Neural progenitor cell (in vitro differentiated cells): ENCODE measurements at regions not wholly inside any gene's neighbourhood (a gene's known extent, or its start where the extent isn't known, plus 50 kb on each side); places are given as distances from the start of the nearest gene placed in this dataset.
"Not testable (repeated sequence)": the region's sequence is repeated elsewhere in the genome, so short reads cannot be mapped to it uniquely, and the experiment has no call there.

Experiments used
- DNase-seq: peaks from one replicate; pipeline ENCODE4 v3.0.0-alpha.2; 2016; ENCODE audit warnings: low spot score
- H2AFZ ChIP-seq: fragments of 200-600 bp; sonication (generic); replicated peaks from 2 replicates; pipeline ENCODE4 v1.6.1; 2016; ENCODE audit warnings: antibody characterized with exemption
- H3F3A ChIP-seq: fragments of 200-600 bp; sonication (generic); 2 replicates; pipeline ENCODE4 v1.6.1; 2016; ENCODE audit warnings: antibody characterized with exemption, low read depth
- H3K27ac ChIP-seq: fragments of 200-600 bp; sonication (generic); 2 replicates; pipeline ENCODE4 v1.5.1; 2016; ENCODE audit warnings: mild to moderate bottlenecking
- H3K27me3 ChIP-seq: fragments of 200-600 bp; sonication (generic); 2 replicates; pipeline ENCODE4 v1.6.1; 2016; ENCODE audit warnings: mild to moderate bottlenecking, moderate library complexity
- H3K36me3 ChIP-seq: fragments of 200-600 bp; sonication (generic); 2 replicates; pipeline ENCODE4 v1.5.1; 2016
- H3K4me1 ChIP-seq: fragments of 200-600 bp; sonication (generic); 2 replicates; pipeline ENCODE4 v1.6.1; 2016; ENCODE audit warnings: mixed run types
- H3K4me2 ChIP-seq: fragments of 200-600 bp; sonication (generic); 2 replicates; pipeline ENCODE4 v1.6.1; 2016
- H3K4me3 ChIP-seq: fragments of 200-600 bp; sonication (generic); 2 replicates; pipeline ENCODE4 v1.5.1; 2016
- H3K79me2 ChIP-seq: fragments of 200-600 bp; sonication (generic); 2 replicates; pipeline ENCODE4 v1.6.1; 2016; ENCODE audit warnings: low read depth
- H3K9ac ChIP-seq: fragments of 200-600 bp; sonication (generic); 2 replicates; pipeline ENCODE4 v1.6.1; 2016
- H3K9me3 ChIP-seq: fragments of 200-600 bp; sonication (generic); 2 replicates; pipeline ENCODE4 v1.5.1; 2016; ENCODE audit warnings: low read depth
- H4K20me1 ChIP-seq: fragments of 200-600 bp; sonication (generic); 2 replicates; pipeline ENCODE4 v1.6.1; 2016; ENCODE audit warnings: low read depth
- H3K27ac Mint-ChIP-seq: 3 replicates; pipeline ENCODE4 v1.8.0; 2021; ENCODE audit warnings: mixed read lengths
- H3K27me3 Mint-ChIP-seq: 2 replicates; pipeline ENCODE4 v1.8.0; 2022; ENCODE audit warnings: low read depth, mild to moderate bottlenecking, inconsistent platforms, moderate library complexity, mixed read lengths; ENCODE audit not compliant: insufficient read depth
- H3K36me3 Mint-ChIP-seq: 3 replicates; pipeline ENCODE4 v1.8.0; 2021; ENCODE audit warnings: mixed read lengths
- H3K4me1 Mint-ChIP-seq: 3 replicates; pipeline ENCODE4 v1.8.0; 2021; ENCODE audit warnings: mixed read lengths
- H3K4me3 Mint-ChIP-seq: 3 replicates; pipeline ENCODE4 v1.8.0; 2021; ENCODE audit warnings: mild to moderate bottlenecking, moderate library complexity, mixed read lengths
- H3K9me3 Mint-ChIP-seq: 3 replicates; pipeline ENCODE4 v1.8.0; 2020; ENCODE audit warnings: mixed read lengths
- CTCF ChIP-seq: fragments of 200-600 bp; sonication (generic); IDR thresholded peaks from 2 replicates; pipeline ENCODE4 v1.5.1; 2017; ENCODE audit warnings: antibody characterized with exemption, mild to moderate bottlenecking
- EZH2 ChIP-seq: fragments of 200-600 bp; sonication (generic); IDR thresholded peaks from 2 replicates; pipeline ENCODE4 v1.6.1; 2017; ENCODE audit warnings: antibody characterized with exemption, mild to moderate bottlenecking, moderate library complexity
- EZH2phosphoT487 ChIP-seq: fragments of 200-600 bp; sonication (generic); IDR thresholded peaks from 2 replicates; pipeline ENCODE4 v1.6.1; 2017; ENCODE audit warnings: antibody characterized with exemption

GRCh38 chr10:4240608-4241197 is 455.7 kb upstream of the KLF6 start:
- H2AFZ ChIP-seq: peak overlapping the region; percentile 4
- no peak overlapping the region for H3K9ac ChIP-seq
- H3K36me3 ChIP-seq: no peaks in the 10 kb centered on the region
- peaks cover 6% of the 10 kb centered on the region for H3K36me3 Mint-ChIP-seq
- H3K27ac ChIP-seq: no peak overlapping the region
- H3K4me1 ChIP-seq: peaks cover 31% of the 10 kb centered on the region
- no peaks in the 10 kb centered on the region for H3K27me3 ChIP-seq
- no peak for TF ChIP-seq CTCF
- TF ChIP-seq EZH2: no peak
- TF ChIP-seq EZH2phosphoT487: no peak
- no peaks in the 10 kb centered on the region for H4K20me1 ChIP-seq
- no peaks in the 10 kb centered on the region for H3K9me3 ChIP-seq
- no peak overlapping the region for H3K4me2 ChIP-seq
- peaks cover 7% of the 10 kb centered on the region for H3K27me3 Mint-ChIP-seq
- no peaks in the 10 kb centered on the region for H3K79me2 ChIP-seq
- peaks cover 30% of the 10 kb centered on the region for H3K9me3 Mint-ChIP-seq
- no peak for DNase-seq
- H3F3A ChIP-seq: peaks cover 8% of the 10 kb centered on the region
- no peak overlapping the region for H3K4me3 ChIP-seq
- peak overlapping the region; percentile 14 for H3K4me3 Mint-ChIP-seq
- peaks cover 37% of the 10 kb centered on the region for H3K4me1 Mint-ChIP-seq
- H3K27ac Mint-ChIP-seq: peak overlapping the region; percentile 98

GRCh38 chr10:4239186-4239585 is 454.2 kb upstream of the KLF6 start:
- H2AFZ ChIP-seq: no peak overlapping the region
- no peaks in the 10 kb centered on the region for H3K27me3 ChIP-seq
- H3K9me3 ChIP-seq: no peaks in the 10 kb centered on the region
- peaks cover 8% of the 10 kb centered on the region for H3F3A ChIP-seq
- H3K36me3 ChIP-seq: no peaks in the 10 kb centered on the region
- H3K4me3 ChIP-seq: no peak overlapping the region
- peaks cover 31% of the 10 kb centered on the region for H3K4me1 ChIP-seq
- Mint-ChIP-seq H3K36me3 (peaks cover 6% of the 10 kb centered on the region), H3K27ac (no peak overlapping the region), H3K9me3 (peaks cover 24% of the 10 kb centered on the region), H3K4me1 (peaks cover 34% of the 10 kb centered on the region), H3K4me3 (no peak overlapping the region), H3K27me3 (peaks cover 7% of the 10 kb centered on the region)
- no peak overlapping the region for H3K9ac ChIP-seq
- no peaks in the 10 kb centered on the region for H3K79me2 ChIP-seq
- no peak for DNase-seq
- H3K4me2 ChIP-seq: no peak overlapping the region
- TF ChIP-seq EZH2phosphoT487 (no peak), EZH2 (no peak), CTCF (no peak)
- H3K27ac ChIP-seq: no peak overlapping the region
- no peaks in the 10 kb centered on the region for H4K20me1 ChIP-seq

GRCh38 chr10:4236905-4237304 is 451.9 kb upstream of the KLF6 start:
- H3K4me3 ChIP-seq: not testable (repeated sequence)

GRCh38 chr10:4234661-4235060 is 449.7 kb upstream of the KLF6 start:
- no peak overlapping the region for H3K27ac Mint-ChIP-seq
- peaks cover 40% of the 10 kb centered on the region for H3K9me3 Mint-ChIP-seq

More at GRCh38 chr10:4236905-4237304, 451.9 kb upstream of the KLF6 start:
- DNase-seq, H3K4me3 Mint-ChIP-seq, H2AFZ ChIP-seq, H4K20me1 ChIP-seq, H3F3A ChIP-seq, H3K9me3 ChIP-seq, H3K79me2 ChIP-seq, H3K27me3 ChIP-seq, H3K4me2 ChIP-seq, H3K27ac ChIP-seq, H3K27me3 Mint-ChIP-seq, H3K36me3 ChIP-seq, H3K9ac ChIP-seq, H3K27ac Mint-ChIP-seq: not testable (repeated sequence)
- H3K9me3 Mint-ChIP-seq: peaks cover 35% of the 10 kb centered on the region
- H3K36me3 Mint-ChIP-seq: peaks cover 10% of the 10 kb centered on the region
- H3K4me1 Mint-ChIP-seq: peaks cover 16% of the 10 kb centered on the region
- H3K4me1 ChIP-seq: peaks cover 17% of the 10 kb centered on the region

More at GRCh38 chr10:4234661-4235060, 449.7 kb upstream of the KLF6 start:
- no peak for TF ChIP-seq EZH2
- TF ChIP-seq CTCF: no peak
- no peak for TF ChIP-seq EZH2phosphoT487
- Mint-ChIP-seq H3K27me3 (peaks cover 3% of the 10 kb centered on the region), H3K36me3 (peaks cover 10% of the 10 kb centered on the region), H3K4me3 (no peak overlapping the region), H3K4me1 (no peaks in the 10 kb centered on the region)
- Histone ChIP-seq H3K4me3 (no peak overlapping the region), H3K27me3 (no peaks in the 10 kb centered on the region), H3K4me2 (no peak overlapping the region), H3K9me3 (no peaks in the 10 kb centered on the region), H3K36me3 (no peaks in the 10 kb centered on the region), H3K4me1 (no peaks in the 10 kb centered on the region), H3F3A (no peaks in the 10 kb centered on the region), H3K27ac (no peak overlapping the region), H3K79me2 (no peaks in the 10 kb centered on the region), H3K9ac (no peak overlapping the region), H4K20me1 (no peaks in the 10 kb centered on the region), H2AFZ (no peak overlapping the region)
- DNase-seq: no peak
